Chondrocyte (in vitro differentiated cells): ENCODE measurements at regions not wholly inside any gene's neighbourhood (a gene's known extent, or its start where the extent isn't known, plus 50 kb on each side); places are given as distances from the start of the nearest gene placed in this dataset.

Experiments used
- DNase-seq: peaks from one replicate; pipeline ENCODE4 v3.0.0; 2021; ENCODE audit warnings: mixed read lengths, low spot score
- H3K27ac Mint-ChIP-seq: one replicate; pipeline ENCODE4 v1.8.0; 2021; ENCODE audit warnings: mild to moderate bottlenecking, moderate library complexity, mixed read lengths; ENCODE audit not compliant: unreplicated experiment
- H3K27me3 Mint-ChIP-seq: 2 replicates; pipeline ENCODE4 v1.8.0; 2021; ENCODE audit warnings: low read depth, mixed read lengths
- H3K36me3 Mint-ChIP-seq: 2 replicates; pipeline ENCODE4 v1.8.0; 2021; ENCODE audit warnings: low read depth, mixed read lengths
- H3K4me1 Mint-ChIP-seq: 2 replicates; pipeline ENCODE4 v1.8.0; 2021; ENCODE audit warnings: low read depth, mild to moderate bottlenecking, mixed read lengths
- H3K4me3 Mint-ChIP-seq: one replicate; pipeline ENCODE4 v1.8.0; 2021; ENCODE audit warnings: mild to moderate bottlenecking, moderate library complexity, mixed read lengths; ENCODE audit not compliant: unreplicated experiment
- H3K9me3 Mint-ChIP-seq: 2 replicates; pipeline ENCODE4 v1.8.0; 2021; ENCODE audit warnings: low read depth, mixed read lengths
- CTCF ChIP-seq: fragments of 200-600 bp; sonication (generic); IDR thresholded peaks from 2 replicates; pipeline ENCODE4 v1.5.0; 2021; ENCODE audit warnings: antibody characterized with exemption, mild to moderate bottlenecking, moderate library complexity

- Mint-ChIP-seq H3K4me3 (no peak overlapping the region), H3K4me1 (peaks cover 27% of the 10 kb centered on the region), H3K9me3 (no peaks in the 10 kb centered on the region), H3K36me3 (peaks cover 1% of the 10 kb centered on the region), H3K27me3 (no peaks in the 10 kb centered on the region), H3K27ac (no peak overlapping the region)
- DNase-seq, result no peak
- TF ChIP-seq CTCF, result no peak
These were observed 217.5 kb upstream of the DKK2 start for GRCh38 chr4:107253579-107254068.

GRCh38 chr4:107253090-107253489 is 217.0 kb upstream of the DKK2 start:
- H3K4me3 Mint-ChIP-seq, result no peak overlapping the region
- H3K36me3 Mint-ChIP-seq, result peaks cover 1% of the 10 kb centered on the region
- H3K4me1 Mint-ChIP-seq, result peaks cover 22% of the 10 kb centered on the region
- no peaks in the 10 kb centered on the region for H3K27me3 Mint-ChIP-seq
- no peaks in the 10 kb centered on the region for H3K9me3 Mint-ChIP-seq
- TF ChIP-seq CTCF, result no peak
- DNase-seq, result no peak
- no peak overlapping the region for H3K27ac Mint-ChIP-seq

- Mint-ChIP-seq H3K4me3 (no peak overlapping the region), H3K27me3 (no peaks in the 10 kb centered on the region), H3K9me3 (no peaks in the 10 kb centered on the region), H3K36me3 (peaks cover 1% of the 10 kb centered on the region), H3K27ac (no peak overlapping the region), H3K4me1 (peaks cover 21% of the 10 kb centered on the region)
- no peak for DNase-seq
- TF ChIP-seq CTCF, result no peak
These were observed 216.5 kb upstream of the DKK2 start for GRCh38 chr4:107252571-107252970.

GRCh38 chr4:107248571-107248970 is 212.5 kb upstream of the DKK2 start:
- TF ChIP-seq CTCF, result no peak
- no peaks in the 10 kb centered on the region for H3K36me3 Mint-ChIP-seq
- peaks cover 10% of the 10 kb centered on the region for H3K4me1 Mint-ChIP-seq
- H3K27ac Mint-ChIP-seq, result no peak overlapping the region
- DNase-seq, result no peak
- no peak overlapping the region for H3K4me3 Mint-ChIP-seq
- H3K9me3 Mint-ChIP-seq, result no peaks in the 10 kb centered on the region
- no peaks in the 10 kb centered on the region for H3K27me3 Mint-ChIP-seq

GRCh38 chr4:107247738-107248137 is 211.6 kb upstream of the DKK2 start:
- Mint-ChIP-seq H3K4me1 (peaks cover 12% of the 10 kb centered on the region), H3K4me3 (no peak overlapping the region), H3K36me3 (no peaks in the 10 kb centered on the region), H3K27me3 (no peaks in the 10 kb centered on the region), H3K9me3 (no peaks in the 10 kb centered on the region), H3K27ac (no peak overlapping the region)
- no peak for DNase-seq
- no peak for TF ChIP-seq CTCF
